Left forelimb (tissue), 1 donor: ENCODE measurements at regions not wholly inside any gene's neighbourhood (a gene's known extent, or its start where the extent isn't known, plus 50 kb on each side); places are given as distances from the start of the nearest gene placed in this dataset.
"Not testable (repeated sequence)": the region's sequence is repeated elsewhere in the genome, so short reads cannot be mapped to it uniquely, and the experiment has no call there.

ENCODE experiments used
- DNase-seq: peaks from one replicate; pipeline ENCODE4 v3.0.0-alpha.2; 2018; ENCODE audit warnings: low spot score

DNA sequence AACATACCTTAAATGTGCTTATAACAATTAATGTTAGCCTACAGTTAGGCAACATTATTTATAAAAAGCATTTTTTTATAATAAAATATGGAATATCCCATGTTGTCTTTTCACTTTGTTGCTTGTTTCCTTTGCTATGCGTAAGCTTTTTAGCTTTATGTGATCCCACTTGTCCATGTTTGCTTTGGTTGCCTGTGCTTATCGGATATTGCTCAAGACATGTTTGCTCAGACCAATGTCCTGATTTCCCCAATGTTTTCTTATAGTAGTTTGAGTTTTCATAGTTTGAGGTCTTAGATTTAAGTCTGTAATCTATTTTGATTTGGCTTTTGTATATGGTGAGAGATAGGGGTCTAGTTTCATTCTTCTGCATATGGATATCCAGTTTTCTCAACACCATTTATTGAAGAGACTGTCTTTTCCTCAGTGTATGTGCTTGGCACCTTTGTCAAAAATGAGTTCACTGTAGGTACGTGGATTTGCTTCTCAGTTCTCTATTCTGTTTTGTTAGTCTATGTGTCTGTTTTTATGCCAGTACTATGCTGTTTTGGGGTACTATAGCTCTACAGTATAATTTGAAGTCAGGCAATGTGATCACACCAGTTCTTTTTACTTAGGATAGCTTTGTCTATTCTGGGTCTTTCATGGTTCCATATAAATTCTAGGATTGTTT, 592.7 kb upstream of the SEMA6D start:
- DNase-seq = no peak

- DNase-seq = no peak
These were observed 588.3 kb upstream of the SEMA6D start for GRCh38 chr15:47129033-47129432.

GRCh38 chr15:47131450-47131849, 585.9 kb upstream of the SEMA6D start:
- DNase-seq = not testable (repeated sequence)

DNA sequence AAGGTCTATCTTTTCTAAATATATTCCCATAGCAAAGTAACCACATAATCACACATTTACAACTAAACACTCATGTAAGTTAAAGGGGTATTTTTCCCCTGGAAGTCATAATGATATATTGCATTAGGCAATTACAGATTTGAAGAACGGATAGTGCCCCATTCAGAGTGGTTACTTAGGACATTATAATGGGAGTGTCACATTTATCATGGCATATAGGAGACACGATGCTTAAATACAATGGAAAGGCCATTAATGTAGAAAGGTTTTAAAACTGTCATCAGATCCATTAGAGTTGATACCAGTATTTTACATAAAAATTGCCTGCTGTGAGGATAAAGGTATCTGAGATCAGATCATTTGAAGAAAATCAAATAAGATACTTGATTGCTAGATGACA, 582.0 kb upstream of the SEMA6D start:
- no peak for DNase-seq

DNA sequence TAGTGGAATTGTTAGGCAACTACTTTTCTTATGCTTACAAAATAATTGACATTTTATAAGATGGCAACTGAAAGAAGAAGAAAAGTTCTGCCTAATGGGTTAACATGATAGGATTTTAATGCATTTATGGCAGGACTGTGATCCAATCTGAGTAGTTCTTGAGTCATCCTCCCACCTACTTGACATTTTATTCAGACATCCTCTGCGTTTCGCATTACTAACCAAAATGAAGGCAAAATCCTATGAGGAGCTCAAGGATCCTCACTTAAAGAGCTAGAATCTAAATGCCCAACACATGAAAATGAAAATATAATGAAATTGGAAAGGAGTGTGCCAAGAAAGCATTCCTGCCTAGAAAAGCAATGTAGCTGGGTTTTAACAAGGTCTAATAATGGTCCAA, 581.1 kb upstream of the SEMA6D start:
- no peak for DNase-seq

GRCh38 chr15:47139965-47140364, 577.3 kb upstream of the SEMA6D start:
- no peak for DNase-seq

- no peak for DNase-seq
These were observed 559.5 kb upstream of the SEMA6D start for GRCh38 chr15:47157827-47158226.

- DNase-seq = no peak
These were observed 558.7 kb upstream of the SEMA6D start for GRCh38 chr15:47158573-47158972.

DNA sequence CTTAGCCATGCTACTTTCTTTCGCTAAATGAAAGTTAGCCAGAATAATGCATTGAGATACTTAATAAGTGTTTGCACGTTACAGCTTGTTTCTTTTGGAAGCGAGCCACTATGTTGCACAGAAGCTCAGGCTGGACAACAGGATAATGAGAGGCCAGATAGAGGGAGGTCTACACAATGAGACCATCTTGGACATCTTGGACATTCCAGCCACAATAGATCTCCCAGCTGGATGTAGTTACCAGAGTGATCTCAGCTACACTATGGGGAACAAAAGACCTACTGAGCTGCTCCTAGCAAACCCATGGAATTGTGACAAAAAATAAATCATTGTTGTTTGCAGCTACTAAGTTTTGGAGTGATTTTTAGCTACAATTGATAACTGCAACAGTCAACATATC, 540.1 kb upstream of the SEMA6D start:
- DNase-seq = no peak

- no peak for DNase-seq
These were observed 537.3 kb upstream of the SEMA6D start for GRCh38 chr15:47179988-47180387.

DNA sequence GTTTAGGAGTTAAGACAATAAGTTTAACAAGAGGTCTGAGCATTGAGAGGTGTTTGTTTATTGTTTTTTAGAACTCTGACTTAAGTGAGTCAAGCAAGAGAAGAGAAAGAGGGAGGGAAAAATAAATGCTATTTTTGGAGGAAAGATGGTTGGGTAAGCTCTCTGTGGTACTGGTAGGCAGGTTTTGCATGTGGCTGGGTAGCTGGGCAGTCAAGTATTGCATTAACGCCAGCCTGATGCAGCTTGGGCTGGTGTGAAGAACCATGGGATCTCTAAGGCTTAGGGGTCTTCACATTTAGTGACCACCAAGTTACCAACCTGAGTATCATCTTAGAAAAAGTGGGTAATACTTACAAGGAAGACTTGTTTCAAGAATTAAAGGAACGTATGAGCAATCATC, 534.5 kb upstream of the SEMA6D start:
- no peak for DNase-seq

- peak; percentile 75 for DNase-seq
These were observed 533.0 kb upstream of the SEMA6D start for GRCh38 chr15:47184003-47184907.

DNA sequence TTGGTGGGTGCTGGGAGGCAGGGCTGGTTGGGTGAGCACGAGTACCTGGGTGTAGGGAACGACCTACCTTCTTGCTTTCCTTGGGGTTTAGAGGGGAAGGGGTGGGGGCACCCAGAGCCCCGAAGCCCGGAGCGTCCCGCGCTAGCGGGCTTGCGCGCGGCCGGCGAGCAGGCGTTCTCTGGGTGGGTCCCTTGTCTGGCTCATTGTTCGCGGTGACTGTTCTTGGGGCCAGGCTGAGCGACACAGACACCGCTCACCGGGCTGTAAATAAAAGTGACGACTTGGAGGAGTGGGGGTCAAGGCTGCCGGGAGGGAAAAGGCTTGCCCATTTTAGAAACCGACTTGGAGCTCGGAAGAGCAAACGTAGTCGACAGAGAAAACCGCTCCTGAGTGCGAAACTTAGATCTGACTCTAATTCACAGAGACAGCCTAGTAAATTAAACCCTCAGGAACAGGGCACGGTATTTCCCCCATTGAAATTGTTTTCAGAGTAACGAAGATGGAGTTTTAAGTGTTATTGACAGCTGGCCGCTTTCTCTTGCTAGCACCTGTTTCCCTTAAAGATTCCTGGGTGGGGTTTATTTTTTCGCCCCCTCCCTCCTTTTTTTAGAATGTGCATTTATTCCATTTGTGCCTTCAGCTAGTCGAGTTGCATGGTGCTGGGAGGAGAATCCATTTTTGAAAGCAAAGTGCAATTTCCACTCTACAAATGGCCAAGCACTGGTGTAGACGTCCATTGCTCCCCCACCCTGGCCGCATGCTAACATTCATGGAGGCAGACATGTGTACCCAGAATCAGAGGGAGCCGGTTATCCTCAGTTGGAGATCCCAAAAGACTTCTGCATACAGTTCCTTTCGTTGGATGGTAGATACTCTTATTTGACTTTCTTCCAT, 532.1 kb upstream of the SEMA6D start:
- peak; percentile 69 for DNase-seq

GRCh38 chr15:47186075-47186474, 531.2 kb upstream of the SEMA6D start:
- no peak for DNase-seq

DNA sequence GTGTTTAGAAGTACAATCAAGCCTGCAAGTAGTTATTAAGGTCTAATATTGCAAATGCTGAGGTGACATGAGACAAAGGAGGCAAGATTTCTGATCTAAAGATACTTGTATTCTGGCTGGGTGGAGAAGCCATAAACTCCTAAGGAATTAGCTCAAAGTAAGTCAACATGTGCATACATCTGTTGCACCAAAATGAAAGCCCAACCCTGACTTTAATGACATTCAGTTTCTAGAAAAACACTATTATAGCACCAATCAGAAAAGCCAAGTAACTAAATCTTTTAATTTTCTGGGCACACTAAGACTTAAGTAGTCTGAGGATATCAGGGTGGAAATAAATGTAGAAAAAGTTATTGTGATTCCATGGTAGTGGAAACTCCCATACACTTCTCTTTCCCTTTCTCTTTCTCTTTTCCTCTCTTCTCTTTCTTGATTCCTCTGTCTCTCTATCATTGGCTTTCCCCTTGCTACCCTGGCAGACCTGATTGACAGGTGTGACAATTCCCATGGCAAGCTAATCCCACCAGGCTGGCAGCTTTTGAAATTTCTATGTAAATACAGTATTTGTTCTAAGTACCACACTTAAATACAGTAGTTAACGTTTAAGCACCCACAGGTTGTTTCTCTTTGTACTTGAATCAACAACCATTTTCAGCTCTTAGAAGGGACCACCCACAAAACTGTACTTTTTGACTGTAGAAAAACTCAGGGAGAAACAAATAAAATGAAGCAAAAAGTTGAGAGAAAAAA, 528.4 kb upstream of the SEMA6D start:
- DNase-seq = no peak

- no peak for DNase-seq
These were observed 522.6 kb upstream of the SEMA6D start for GRCh38 chr15:47194718-47195117.

- DNase-seq = peak; percentile 86
These were observed 521.3 kb upstream of the SEMA6D start for GRCh38 chr15:47196048-47196447.

- DNase-seq = no peak
These were observed 513.3 kb upstream of the SEMA6D start for GRCh38 chr15:47203993-47204392.

- DNase-seq = no peak
These were observed 510.8 kb upstream of the SEMA6D start for GRCh38 chr15:47206358-47206978.

DNA sequence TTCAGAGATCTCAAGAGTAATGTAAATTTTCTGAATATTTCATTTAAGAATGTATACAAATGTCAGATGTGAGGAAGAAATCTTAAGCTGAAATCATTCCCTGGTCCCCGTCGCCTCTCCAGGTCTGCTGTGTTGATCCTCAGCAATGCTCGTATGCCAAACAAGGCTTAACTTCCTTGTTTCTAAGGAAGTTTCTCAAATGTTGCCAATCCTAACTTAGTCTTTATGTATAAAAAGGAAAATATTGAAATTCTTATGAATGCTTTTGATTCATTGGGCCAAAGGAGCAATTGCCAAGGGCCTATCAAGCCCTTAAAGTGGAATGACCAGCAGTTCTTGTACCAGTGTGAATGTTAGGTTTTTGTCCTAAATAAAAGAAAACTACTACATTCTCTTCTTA, 507.7 kb upstream of the SEMA6D start:
- no peak for DNase-seq
